Subcutaneous abdominal adipose tissue (tissue), 5 donors: ENCODE measurements at regions not wholly inside any gene's neighbourhood (a gene's known extent, or its start where the extent isn't known, plus 50 kb on each side); places are given as distances from the start of the nearest gene placed in this dataset.

Experiments
- H3K27ac ChIP-seq: one replicate; pipeline ENCODE4 v1.7.0; 2013; ENCODE audit warnings: low read depth, mild to moderate bottlenecking, inconsistent platforms, low read length, moderate library complexity
- H3K27me3 ChIP-seq, 5 donors: one replicate each; pipeline ENCODE4 v1.7.0; 2013; ENCODE audit warnings: low read length in 5 of 5, inconsistent platforms in 1 of 5; ENCODE audit not compliant: control insufficient read depth in 5 of 5, insufficient read depth in 4 of 5
- H3K36me3 ChIP-seq, 5 donors: one replicate each; pipeline ENCODE4 v1.7.0; 2013; ENCODE audit warnings: low read length in 5 of 5; ENCODE audit not compliant: control insufficient read depth in 5 of 5, insufficient read depth in 5 of 5
- H3K4me1 ChIP-seq, 5 donors: one replicate each; pipeline ENCODE4 v1.7.0; 2013; ENCODE audit warnings: low read length in 5 of 5, mild to moderate bottlenecking in 3 of 5, moderate library complexity in 1 of 5; ENCODE audit not compliant: control insufficient read depth in 5 of 5, insufficient read depth in 5 of 5
- H3K4me3 ChIP-seq, 5 donors: one replicate each; pipeline ENCODE4 v1.7.0; 2013; ENCODE audit warnings: low read length in 5 of 5, low read depth in 1 of 5
- H3K9ac ChIP-seq, 5 donors: one replicate each; pipeline ENCODE4 v1.7.0; 2013; ENCODE audit warnings: low read length in 5 of 5, mild to moderate bottlenecking in 4 of 5, moderate library complexity in 3 of 5
- H3K9me3 ChIP-seq, 5 donors: one replicate each; pipeline ENCODE4 v1.7.0; 2013; ENCODE audit warnings: low read length in 5 of 5; ENCODE audit not compliant: control insufficient read depth in 5 of 5
- donor health status: healthy.
- donor health status: healthy.
- donor health status: healthy.
- donor health status: healthy.
- donor health status: healthy.

DNA sequence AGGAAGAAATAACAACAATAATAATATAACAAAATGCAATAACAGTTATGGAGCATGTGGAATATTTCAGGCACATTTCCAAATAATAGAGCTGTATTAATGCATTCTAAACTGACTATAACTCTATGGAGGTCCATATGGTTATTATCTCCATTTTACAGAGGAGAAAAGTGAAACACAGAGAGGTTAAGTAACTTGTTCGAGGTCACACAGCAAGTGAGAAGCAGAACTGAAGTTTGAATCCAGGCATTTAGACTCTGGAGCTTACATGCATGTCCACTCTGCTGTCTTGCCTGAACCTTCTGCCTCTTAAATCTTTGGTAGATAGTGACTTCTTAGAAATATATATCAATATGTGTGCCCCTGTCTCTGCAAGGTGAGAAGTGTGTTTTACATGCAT lies 350.8 kb downstream of the GADD45G start:
- H3K27ac ChIP-seq, result no peak overlapping the region
- H3K4me1 ChIP-seq, result peaks cover 0 to 25% (median 17%) of the 10 kb centered on the region in 5 donors
- H3K36me3 ChIP-seq, result no peaks in the 10 kb centered on the region
- no peaks in the 10 kb centered on the region for H3K9me3 ChIP-seq
- H3K27me3 ChIP-seq, result no peaks in the 10 kb centered on the region
- H3K4me3 ChIP-seq, result no peak overlapping the region
- H3K9ac ChIP-seq, result no peak overlapping the region

DNA sequence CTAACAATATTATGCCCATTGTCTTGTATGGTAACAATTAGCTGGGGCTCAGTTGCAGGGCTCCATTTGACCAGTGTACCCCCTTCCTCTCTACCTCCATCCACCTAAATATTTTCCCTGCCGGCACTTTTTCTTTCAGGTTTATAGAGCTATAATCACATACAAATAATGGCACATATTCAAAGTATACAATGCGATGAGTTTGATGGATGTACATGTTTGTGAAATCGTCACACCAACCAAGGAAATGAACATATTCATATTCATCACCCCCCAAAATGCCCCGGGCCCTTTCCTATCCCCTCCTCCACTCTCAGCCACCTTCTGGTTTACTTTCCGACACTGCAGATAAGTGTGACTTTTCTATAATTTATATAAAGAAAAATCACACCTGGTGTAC lies 351.5 kb downstream of the GADD45G start:
- Histone ChIP-seq H3K9me3 (no peaks in the 10 kb centered on the region), H3K27ac (no peak overlapping the region), H3K4me3 (no peak overlapping the region), H3K36me3 (no peaks in the 10 kb centered on the region), H3K9ac (no peak overlapping the region), H3K4me1 (peaks cover 0 to 24% (median 17%) of the 10 kb centered on the region in 5 donors), H3K27me3 (no peaks in the 10 kb centered on the region)

DNA sequence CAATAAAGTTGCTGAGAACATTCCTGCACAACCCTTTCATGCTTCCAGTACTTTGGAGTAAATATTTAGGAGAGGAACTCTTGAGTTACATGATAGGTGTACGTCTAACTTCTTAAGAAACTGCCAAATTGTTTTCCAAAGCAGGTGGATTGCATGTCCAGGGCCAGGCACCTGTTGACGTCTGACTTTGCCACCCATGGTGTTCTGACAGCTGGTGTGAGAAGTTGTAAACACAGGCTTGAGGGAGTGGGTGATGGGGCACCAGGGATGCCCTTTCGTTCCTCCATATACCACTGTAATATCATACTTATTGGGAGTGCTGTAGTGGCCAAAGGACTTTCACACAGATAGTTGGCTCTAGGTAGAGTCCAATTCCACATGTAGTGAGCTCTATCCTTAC lies 352.1 kb downstream of the GADD45G start:
- Histone ChIP-seq H3K27ac (no peak overlapping the region), H3K9ac (no peak overlapping the region), H3K9me3 (no peaks in the 10 kb centered on the region), H3K4me1 (peaks cover 0 to 23% (median 19%) of the 10 kb centered on the region in 5 donors), H3K27me3 (no peaks in the 10 kb centered on the region), H3K36me3 (no peaks in the 10 kb centered on the region), H3K4me3 (no peak overlapping the region)

DNA sequence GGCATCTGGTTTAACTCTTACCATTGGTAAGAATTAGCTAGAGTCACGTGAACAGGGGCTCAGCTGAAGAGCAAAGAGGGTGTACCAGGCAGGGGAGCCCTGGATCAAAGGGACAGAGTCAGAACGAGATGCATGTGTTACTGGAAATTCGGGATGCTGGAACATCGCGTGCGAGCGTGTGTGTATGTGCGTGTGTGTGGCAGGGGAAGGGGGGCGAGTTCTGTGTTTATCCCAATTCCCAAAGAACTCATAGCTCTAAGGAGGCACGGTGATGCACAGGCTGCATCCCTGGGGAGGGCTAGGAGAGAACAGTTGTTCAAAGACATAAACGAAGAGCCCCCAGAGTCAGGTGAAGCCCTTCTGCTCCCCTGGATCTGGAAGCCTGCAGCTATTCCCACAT lies 353.3 kb downstream of the GADD45G start:
- Histone ChIP-seq H3K4me3 (no peak overlapping the region), H3K27me3 (no peaks in the 10 kb centered on the region), H3K9ac (no peak overlapping the region), H3K36me3 (no peaks in the 10 kb centered on the region), H3K9me3 (no peaks in the 10 kb centered on the region), H3K27ac (no peak overlapping the region), H3K4me1 (peaks cover 0 to 35% (median 28%) of the 10 kb centered on the region in 5 donors)

DNA sequence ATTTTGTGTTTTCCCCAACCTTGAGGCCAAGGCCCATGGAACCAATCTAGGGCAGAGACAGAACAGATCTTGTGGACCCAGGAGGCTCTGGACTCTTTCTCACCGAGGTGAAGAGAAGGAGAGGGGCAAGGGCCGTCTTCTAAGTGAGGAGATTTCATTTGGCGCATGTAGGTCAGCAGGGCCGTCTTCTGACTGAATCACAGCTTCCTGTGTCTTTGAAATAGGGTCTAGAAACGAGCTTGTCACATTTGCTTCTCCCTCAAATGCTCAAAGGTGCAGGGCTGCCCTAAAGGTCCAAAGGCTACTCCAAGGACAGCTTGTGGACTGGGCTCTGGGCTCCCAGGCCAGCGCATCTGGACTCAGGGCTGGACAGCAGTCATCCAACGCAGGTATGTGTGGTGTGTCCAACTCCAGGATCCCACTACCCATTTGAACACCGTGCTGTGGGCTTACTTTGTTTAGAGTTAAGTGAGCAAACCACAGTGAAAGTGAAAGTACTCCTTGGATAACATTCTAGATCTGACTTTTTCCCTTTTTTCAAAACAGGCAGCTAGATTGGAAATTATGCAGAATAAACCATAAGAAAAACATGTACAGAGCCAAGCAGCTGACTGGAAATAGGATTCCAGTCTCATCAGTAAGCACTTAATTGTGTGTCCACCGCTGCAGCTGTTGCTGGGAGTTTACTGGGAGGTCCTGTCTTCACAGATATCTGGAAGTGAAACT lies 357.0 kb downstream of the GADD45G start:
- H3K36me3 ChIP-seq, result no peaks in the 10 kb centered on the region
- H3K9ac ChIP-seq, result peak overlapping the region in 1 of 5 donors; percentile 47
- peak overlapping the region in 4 of 5 donors; percentile 12 to 42 (median 34) for H3K4me3 ChIP-seq
- H3K27ac ChIP-seq, result no peak overlapping the region
- H3K9me3 ChIP-seq, result no peaks in the 10 kb centered on the region
- H3K27me3 ChIP-seq, result no peaks in the 10 kb centered on the region
- peaks cover 0 to 18% (median 12%) of the 10 kb centered on the region in 5 donors for H3K4me1 ChIP-seq

GRCh38 chr9:89963280-89963679 lies 358.5 kb downstream of the GADD45G start:
- no peaks in the 10 kb centered on the region for H3K27me3 ChIP-seq
- H3K27ac ChIP-seq, result no peak overlapping the region
- H3K36me3 ChIP-seq, result no peaks in the 10 kb centered on the region
- H3K9me3 ChIP-seq, result no peaks in the 10 kb centered on the region
- no peak overlapping the region for H3K9ac ChIP-seq
- H3K4me1 ChIP-seq, result peaks cover 0 to 18% (median 12%) of the 10 kb centered on the region in 5 donors
- no peak overlapping the region for H3K4me3 ChIP-seq

DNA sequence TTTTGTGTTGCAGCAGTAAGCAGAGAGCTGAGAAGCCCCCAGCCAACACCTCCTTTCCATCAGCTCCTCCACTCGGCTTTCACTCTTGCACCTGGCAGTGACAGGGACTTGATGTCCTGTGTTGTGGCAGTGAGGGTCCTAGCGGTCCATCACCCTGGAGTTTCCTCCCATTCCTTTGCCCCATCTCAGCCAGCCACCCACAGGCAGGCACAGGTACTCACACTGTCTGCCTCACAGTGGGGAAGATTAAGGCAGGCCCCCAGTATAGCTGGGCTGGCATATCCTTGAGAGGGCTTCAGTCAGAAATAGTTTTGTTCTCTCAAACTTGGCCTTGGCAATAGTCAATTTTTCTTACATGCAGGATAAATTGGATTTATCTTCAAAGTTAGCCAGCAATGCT lies 362.7 kb downstream of the GADD45G start:
- Histone ChIP-seq H3K9me3 (no peaks in the 10 kb centered on the region), H3K9ac (no peak overlapping the region), H3K27ac (no peak overlapping the region), H3K27me3 (no peaks in the 10 kb centered on the region), H3K4me1 (peaks cover 0 to 6% (median 2%) of the 10 kb centered on the region in 5 donors), H3K36me3 (no peaks in the 10 kb centered on the region), H3K4me3 (no peak overlapping the region)

DNA sequence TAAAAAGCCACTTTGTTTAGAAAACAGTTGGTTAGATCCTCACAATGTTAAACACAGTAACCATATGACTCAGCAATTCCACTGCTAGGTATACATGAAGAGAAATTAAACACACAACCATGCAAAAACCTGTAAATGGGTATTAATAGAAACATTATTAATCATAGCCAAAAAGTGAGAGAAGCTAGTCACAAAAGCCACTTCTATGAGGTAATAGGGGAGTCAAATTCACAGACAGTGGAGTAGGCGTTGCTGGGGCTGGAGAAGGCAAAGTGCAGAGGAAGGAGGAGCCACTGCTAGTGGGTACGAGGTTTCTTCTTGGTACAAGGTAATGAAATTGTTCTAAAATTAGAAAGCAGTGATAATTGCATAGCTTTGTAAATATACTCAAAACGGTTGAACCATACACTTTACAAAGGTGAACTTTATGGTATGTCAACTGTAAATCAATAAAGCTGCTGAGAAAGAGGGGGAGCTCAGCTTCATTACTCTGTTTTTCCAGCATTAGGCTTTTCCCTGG lies 364.4 kb downstream of the GADD45G start:
- H3K9me3 ChIP-seq, result no peaks in the 10 kb centered on the region
- no peak overlapping the region for H3K9ac ChIP-seq
- H3K27ac ChIP-seq, result no peak overlapping the region
- no peak overlapping the region for H3K4me3 ChIP-seq
- H3K36me3 ChIP-seq, result no peaks in the 10 kb centered on the region
- no peaks in the 10 kb centered on the region for H3K27me3 ChIP-seq
- H3K4me1 ChIP-seq, result peaks cover 0 to 4% (median 0%) of the 10 kb centered on the region in 5 donors

DNA sequence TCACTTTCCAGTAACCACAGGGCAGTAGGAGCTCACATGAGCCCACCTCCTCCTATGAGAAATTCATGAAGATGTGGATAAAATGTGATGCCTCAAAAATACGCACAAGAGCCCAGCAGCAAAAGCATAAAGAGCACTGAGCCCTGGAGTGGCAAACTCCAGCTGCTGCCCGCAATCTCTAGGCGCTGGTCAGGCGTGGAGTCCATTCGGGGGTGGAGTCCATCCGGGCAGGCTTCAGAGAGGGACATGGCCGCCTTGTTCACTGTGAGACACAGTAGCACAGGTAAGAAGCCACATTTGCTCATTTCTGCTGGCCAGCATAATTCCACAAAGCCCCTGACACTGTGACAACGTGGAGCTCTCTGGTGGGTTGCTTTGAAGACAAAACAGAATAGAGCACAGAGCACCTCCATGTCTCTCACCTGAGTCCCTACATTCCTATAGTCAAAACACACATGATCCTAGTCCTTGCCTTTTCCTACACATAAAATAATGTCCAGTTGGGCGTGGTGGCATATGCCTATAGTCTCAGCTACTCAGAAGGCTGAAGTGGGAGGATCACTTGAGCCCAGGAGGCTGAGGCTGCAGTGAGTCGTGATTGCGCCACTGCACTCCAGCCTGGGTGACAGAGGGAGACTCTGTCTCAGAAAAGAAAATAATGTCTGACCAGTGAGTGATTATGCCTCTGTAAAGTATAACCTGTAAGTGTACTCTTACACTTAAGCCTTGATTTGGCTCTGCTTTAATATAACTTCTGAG lies 365.2 kb downstream of the GADD45G start:
- Histone ChIP-seq H3K9me3 (no peaks in the 10 kb centered on the region), H3K4me1 (peaks cover 0 to 5% (median 0%) of the 10 kb centered on the region in 5 donors), H3K4me3 (no peak overlapping the region), H3K36me3 (no peaks in the 10 kb centered on the region), H3K27me3 (no peaks in the 10 kb centered on the region), H3K9ac (no peak overlapping the region), H3K27ac (no peak overlapping the region)

DNA sequence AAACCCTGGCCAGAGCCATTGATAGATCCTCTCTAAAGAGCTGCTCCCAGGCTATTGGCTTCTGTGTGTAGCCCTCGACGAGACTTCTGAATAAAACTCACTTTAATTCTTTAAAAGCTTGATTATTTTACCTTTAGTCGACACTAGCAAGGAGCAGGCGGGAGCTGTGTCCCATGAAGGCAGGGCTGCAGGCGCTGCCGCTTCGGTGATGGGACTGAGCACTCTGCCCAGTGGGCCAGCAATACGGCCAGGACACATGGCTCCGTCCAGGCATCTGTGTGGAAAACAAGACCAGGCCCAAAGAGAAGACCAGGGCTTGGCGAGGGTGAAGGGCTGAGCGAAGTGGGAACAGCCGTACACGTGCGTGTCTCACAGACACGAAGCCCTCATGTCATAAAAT lies 365.9 kb downstream of the GADD45G start:
- Histone ChIP-seq H3K4me3 (no peak overlapping the region), H3K4me1 (peaks cover 0 to 11% (median 0%) of the 10 kb centered on the region in 5 donors), H3K9ac (no peak overlapping the region), H3K36me3 (no peaks in the 10 kb centered on the region), H3K27me3 (no peaks in the 10 kb centered on the region), H3K9me3 (no peaks in the 10 kb centered on the region), H3K27ac (no peak overlapping the region)
